Activated CD8-positive, alpha-beta T cell treated with anti-CD3 and anti-CD28 coated beads for 36 hours (primary cell): ENCODE measurements at regions not wholly inside any gene's neighbourhood (a gene's known extent, or its start where the extent isn't known, plus 50 kb on each side); places are given as distances from the start of the nearest gene placed in this dataset.

ENCODE experiments used
- ATAC-seq: fragments of 200-7000 bp; cut with Tn5 transposase; one replicate; pipeline ENCODE4 v1.10.0; 2021; ENCODE audit warnings: mild to moderate bottlenecking, moderate library complexity
- CTCF ChIA-PET: fragments of 350-600 bp; sonication (Branson Sonifier 250); formaldehyde crosslinking; loops from one replicate; lab custom pipeline; 2021; ENCODE audit warnings: antibody characterized with exemption; lab: Charles Lee
- POLR2A ChIA-PET: fragments of 350-600 bp; sonication (Branson Sonifier 250); formaldehyde crosslinking; loops from one replicate; lab custom pipeline; 2021; ENCODE audit warnings: antibody characterized with exemption; lab: Charles Lee
- DNase-seq: peaks from one replicate; pipeline ENCODE4 v3.0.0-alpha.2; 2020
- H3K27ac Mint-ChIP-seq: one replicate; pipeline ENCODE4 v1.8.0; 2021; ENCODE audit warnings: mild to moderate bottlenecking, mixed read lengths
- H3K27me3 Mint-ChIP-seq: one replicate; pipeline ENCODE4 v1.8.0; 2021; ENCODE audit warnings: mixed read lengths
- H3K36me3 Mint-ChIP-seq: one replicate; pipeline ENCODE4 v1.8.0; 2021; ENCODE audit warnings: low read depth, mixed read lengths
- H3K4me1 Mint-ChIP-seq: one replicate; pipeline ENCODE4 v1.8.0; 2021; ENCODE audit warnings: low read depth, mixed read lengths
- H3K4me3 Mint-ChIP-seq: one replicate; pipeline ENCODE4 v1.8.0; 2021; ENCODE audit warnings: mild to moderate bottlenecking, moderate library complexity, mixed read lengths
- H3K9me3 Mint-ChIP-seq: one replicate; pipeline ENCODE4 v1.8.0; 2021; ENCODE audit warnings: mixed read lengths
- intact Hi-C: fragments of 100-400 bp; cut with micrococcal nuclease; formaldehyde crosslinking; loops from one replicate; pipeline ENCODE4 v1.10.0; 2022
- TF ChIP-seq, protein P1 (sequence below): fragments of 200-600 bp; IDR thresholded peaks from one replicate; pipeline ENCODE4 v1.8.0; 2022; ENCODE audit warnings: antibody characterized with exemption, mild to moderate bottlenecking

DNA sequence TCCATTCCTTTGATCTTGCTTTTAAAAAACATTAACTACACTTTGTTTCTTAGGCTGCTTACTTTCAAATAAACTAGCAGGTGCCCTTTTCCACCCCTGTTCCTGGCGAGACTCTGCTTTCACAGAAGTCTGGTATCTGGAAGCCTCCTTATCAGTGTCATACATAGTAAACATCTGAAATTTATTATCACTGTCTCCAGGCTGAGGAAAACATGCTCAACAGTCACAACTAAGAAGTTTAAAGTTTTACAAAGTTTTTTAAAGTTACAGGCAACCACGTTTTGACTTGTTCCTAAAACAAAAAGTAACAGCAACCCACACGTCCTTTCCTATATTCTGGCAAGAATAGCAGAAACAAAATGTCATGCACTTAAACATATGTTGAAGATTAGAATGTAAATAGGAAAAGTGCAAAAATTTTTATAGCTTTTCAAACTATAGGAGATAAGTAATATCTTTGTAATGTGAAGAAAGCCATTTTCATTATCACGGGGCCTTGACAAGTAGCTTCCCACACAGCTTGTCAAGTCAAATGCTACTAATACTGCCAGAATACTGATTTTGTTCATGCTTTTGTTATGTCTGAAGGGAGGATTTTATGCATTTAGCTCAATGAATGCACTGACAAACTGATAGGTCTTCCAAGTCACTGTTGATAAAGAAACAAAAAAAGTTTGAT is 275.2 kb upstream of the KCNMB2 start:
- Mint-ChIP-seq H3K36me3 (no peaks in the 10 kb centered on the region), H3K4me1 (no peaks in the 10 kb centered on the region), H3K27me3 (no peaks in the 10 kb centered on the region), H3K4me3 (no peak overlapping the region), H3K9me3 (no peaks in the 10 kb centered on the region), H3K27ac (no peak overlapping the region)
- CTCF ChIA-PET = no interaction called here
- DNase-seq (no peak), ATAC-seq (no peak)
- POLR2A ChIA-PET = interaction anchor here (0.7 kb wide), 2 partner anchors 12 to 1049 kb away, joined by 3 to 4 read pairs; no protein-coding TSS in a partner anchor
- intact Hi-C loops = no loop called here
- TF ChIP-seq, protein P1, sequence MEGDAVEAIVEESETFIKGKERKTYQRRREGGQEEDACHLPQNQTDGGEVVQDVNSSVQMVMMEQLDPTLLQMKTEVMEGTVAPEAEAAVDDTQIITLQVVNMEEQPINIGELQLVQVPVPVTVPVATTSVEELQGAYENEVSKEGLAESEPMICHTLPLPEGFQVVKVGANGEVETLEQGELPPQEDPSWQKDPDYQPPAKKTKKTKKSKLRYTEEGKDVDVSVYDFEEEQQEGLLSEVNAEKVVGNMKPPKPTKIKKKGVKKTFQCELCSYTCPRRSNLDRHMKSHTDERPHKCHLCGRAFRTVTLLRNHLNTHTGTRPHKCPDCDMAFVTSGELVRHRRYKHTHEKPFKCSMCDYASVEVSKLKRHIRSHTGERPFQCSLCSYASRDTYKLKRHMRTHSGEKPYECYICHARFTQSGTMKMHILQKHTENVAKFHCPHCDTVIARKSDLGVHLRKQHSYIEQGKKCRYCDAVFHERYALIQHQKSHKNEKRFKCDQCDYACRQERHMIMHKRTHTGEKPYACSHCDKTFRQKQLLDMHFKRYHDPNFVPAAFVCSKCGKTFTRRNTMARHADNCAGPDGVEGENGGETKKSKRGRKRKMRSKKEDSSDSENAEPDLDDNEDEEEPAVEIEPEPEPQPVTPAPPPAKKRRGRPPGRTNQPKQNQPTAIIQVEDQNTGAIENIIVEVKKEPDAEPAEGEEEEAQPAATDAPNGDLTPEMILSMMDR = no peak

- H3K4me1 Mint-ChIP-seq = no peaks in the 10 kb centered on the region
- no peaks in the 10 kb centered on the region for H3K36me3 Mint-ChIP-seq
- intact Hi-C loops = no loop called here
- CTCF ChIA-PET = interaction anchor here (0.6 kb wide), 1 partner anchor 1213 kb away, joined by 3 read pairs; no protein-coding TSS in a partner anchor
- no peak overlapping the region for H3K27ac Mint-ChIP-seq
- H3K4me3 Mint-ChIP-seq = no peak overlapping the region
- POLR2A ChIA-PET = no interaction called here
- TF ChIP-seq, protein P1 = no peak
- no peaks in the 10 kb centered on the region for H3K9me3 Mint-ChIP-seq
- DNase-seq = no peak
- H3K27me3 Mint-ChIP-seq = peaks cover 1% of the 10 kb centered on the region
- ATAC-seq = no peak
These were observed 272.9 kb upstream of the KCNMB2 start for GRCh38 chr3:178263236-178263916.

DNA sequence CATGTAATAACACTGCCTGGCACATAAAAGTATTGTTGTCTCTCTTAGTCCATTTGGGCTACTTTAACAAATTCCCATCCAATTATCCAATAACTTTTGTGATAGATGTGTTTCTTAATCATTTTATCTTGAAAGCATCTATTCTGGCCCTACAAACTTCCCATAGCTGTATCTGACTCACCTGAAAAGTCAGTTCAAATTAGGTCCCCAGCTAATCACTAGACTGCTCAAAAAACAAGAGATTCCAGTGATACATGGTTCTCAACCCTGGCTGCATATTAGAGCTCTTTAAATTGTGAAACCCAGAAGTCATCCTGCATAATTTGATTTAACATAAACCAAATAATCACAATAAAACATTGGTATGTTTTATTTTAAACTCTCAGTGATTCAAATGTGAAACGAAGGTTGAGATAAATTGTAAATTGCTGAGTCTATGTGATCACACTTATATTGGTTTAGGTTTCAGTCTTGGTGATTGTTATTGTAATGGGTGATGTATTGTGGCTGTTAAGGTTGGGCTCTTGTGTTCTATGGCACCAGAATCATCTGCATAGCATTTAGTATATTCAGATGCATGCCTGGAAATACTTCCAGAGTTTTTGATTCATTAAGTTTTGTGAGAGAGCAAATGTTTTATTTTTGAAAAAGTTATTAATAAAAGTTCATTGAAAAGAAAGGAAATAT is 268.9 kb upstream of the KCNMB2 start:
- ChIA-PET CTCF (interaction anchor here (0.6 kb wide), 1 partner anchor 295 kb away, joined by 3 read pairs; no protein-coding TSS in a partner anchor), POLR2A (no interaction called here)
- no peak for DNase-seq
- Mint-ChIP-seq H3K36me3 (no peaks in the 10 kb centered on the region), H3K4me3 (no peak overlapping the region), H3K27me3 (peaks cover 1% of the 10 kb centered on the region), H3K9me3 (no peaks in the 10 kb centered on the region), H3K27ac (no peak overlapping the region), H3K4me1 (no peaks in the 10 kb centered on the region)
- intact Hi-C loops = no loop called here
- ATAC-seq = no peak
- TF ChIP-seq, protein P1 = no peak

DNA sequence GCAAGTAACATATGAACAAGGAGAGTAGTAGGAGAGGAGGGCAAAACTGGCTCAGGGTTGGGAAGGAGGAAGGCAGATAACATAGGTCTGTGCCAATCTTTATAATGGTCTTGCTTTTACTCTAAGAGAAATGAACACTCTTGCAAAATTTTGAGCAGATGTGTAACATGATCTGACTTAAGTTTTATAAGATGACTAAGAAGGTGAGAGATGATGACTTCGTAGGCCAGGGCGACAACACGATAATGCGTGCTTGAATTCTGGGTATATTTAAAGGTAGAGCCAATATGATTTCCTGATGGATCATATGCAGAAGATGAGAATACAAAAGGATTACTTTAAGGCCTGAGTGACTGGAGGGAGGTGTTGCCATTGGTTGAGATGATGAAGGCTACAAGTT is 265.4 kb upstream of the KCNMB2 start:
- Mint-ChIP-seq H3K4me3 (no peak overlapping the region), H3K4me1 (no peaks in the 10 kb centered on the region), H3K27me3 (peaks cover 1% of the 10 kb centered on the region), H3K27ac (no peak overlapping the region), H3K36me3 (no peaks in the 10 kb centered on the region), H3K9me3 (no peaks in the 10 kb centered on the region)
- CTCF ChIA-PET = no interaction called here
- intact Hi-C loops = no loop called here
- no peak for DNase-seq
- TF ChIP-seq, protein P1 = no peak
- no peak for ATAC-seq
- POLR2A ChIA-PET = no interaction called here
